HepG2 (cell line): ENCODE measurements at regions not wholly inside any gene's neighbourhood (a gene's known extent, or its start where the extent isn't known, plus 50 kb on each side); places are given as distances from the start of the nearest gene placed in this dataset.

Experiments used
- ATF3 ChIP-seq: sonication (generic); formaldehyde crosslinking; IDR thresholded peaks from 2 replicates; pipeline ENCODE4 v1.4.0; 2020; ENCODE audit warnings: missing genetic modification reagents
- FOXJ3 ChIP-seq: sonication (generic); formaldehyde crosslinking; IDR thresholded peaks from 2 replicates; pipeline ENCODE4 v1.4.0; 2020; ENCODE audit warnings: missing genetic modification reagents, mild to moderate bottlenecking, borderline replicate concordance
- GTF3A ChIP-seq: sonication (generic); formaldehyde crosslinking; conservative IDR thresholded peaks from 2 replicates; pipeline ENCODE4 v1.4.0; 2020; ENCODE audit warnings: mild to moderate bottlenecking, missing genetic modification reagents
- MAFK ChIP-seq, 2 experiments: IDR thresholded peaks in 1 of 2; conservative IDR thresholded peaks in 1 of 2; 2 replicates each; pipeline ENCODE4 v1.6.1; 2011; ENCODE audit warnings: improper control_type of control experiment in 2 of 2, low read length in 2 of 2
- NFE2L2 ChIP-seq: fragments of 150-350 bp; IDR thresholded peaks from 2 replicates; pipeline ENCODE4 v1.6.1; 2014; ENCODE audit warnings: low read length
- RFX3 ChIP-seq: IDR thresholded peaks from 2 replicates; pipeline ENCODE4 v1.6.1; 2016; ENCODE audit warnings: missing biosample characterization, missing genetic modification reagents
- RXRA ChIP-seq: sonication (generic); formaldehyde crosslinking; IDR thresholded peaks from 2 replicates; pipeline ENCODE4 v1.5.1; 2020; ENCODE audit warnings: missing genetic modification reagents
- SIN3B ChIP-seq: fragments of 150-350 bp; IDR thresholded peaks from 2 replicates; pipeline ENCODE4 v1.6.1; 2014; ENCODE audit warnings: low read length
- SRSF4 ChIP-seq: fragments of 200-400 bp; formaldehyde crosslinking; IDR thresholded peaks from one replicate; pipeline ENCODE4 v1.6.1; 2018; ENCODE audit warnings: mild to moderate bottlenecking, low read depth, low read length, moderate library complexity; ENCODE audit not compliant: poor library complexity, severe bottlenecking
- ZMAT3 ChIP-seq: sonication (generic); formaldehyde crosslinking; conservative IDR thresholded peaks from 2 replicates; pipeline ENCODE4 v1.7.0; 2021; ENCODE audit warnings: missing genetic modification reagents
- ZNF10 ChIP-seq: sonication (generic); formaldehyde crosslinking; IDR thresholded peaks from 2 replicates; pipeline ENCODE4 v1.4.0; 2020; ENCODE audit warnings: mild to moderate bottlenecking, low read depth, missing genetic modification reagents, borderline replicate concordance
- ZNF101 ChIP-seq: sonication (generic); formaldehyde crosslinking; IDR thresholded peaks from 2 replicates; pipeline ENCODE4 v1.4.0; 2020; ENCODE audit warnings: mild to moderate bottlenecking, low read depth, missing genetic modification reagents, borderline replicate concordance
- ZNF343 ChIP-seq: sonication (generic); formaldehyde crosslinking; IDR thresholded peaks from 2 replicates; pipeline ENCODE4 v1.4.0; 2020; ENCODE audit warnings: mild to moderate bottlenecking, missing genetic modification reagents
- ZNF431 ChIP-seq: sonication (generic); formaldehyde crosslinking; IDR thresholded peaks from 2 replicates; pipeline ENCODE4 v1.9.0; 2022; ENCODE audit warnings: missing genetic modification reagents, low read depth, mild to moderate bottlenecking, borderline replicate concordance
- ZNF557 ChIP-seq: sonication (generic); formaldehyde crosslinking; IDR thresholded peaks from 2 replicates; pipeline ENCODE4 v1.4.0; 2020; ENCODE audit warnings: missing genetic modification reagents
- ZNF614 ChIP-seq: IDR thresholded peaks from 2 replicates; pipeline ENCODE4 v1.6.1; 2018; ENCODE audit warnings: missing biosample characterization, missing genetic modification reagents, inconsistent platforms, borderline replicate concordance
- ZNF629 ChIP-seq: sonication (generic); formaldehyde crosslinking; conservative IDR thresholded peaks from 2 replicates; pipeline ENCODE4 v1.5.0; 2020; ENCODE audit warnings: missing genetic modification reagents
- ZNF75D ChIP-seq: sonication (generic); formaldehyde crosslinking; IDR thresholded peaks from 2 replicates; pipeline ENCODE4 v1.8.1; 2023; ENCODE audit warnings: missing genetic modification reagents, mild to moderate bottlenecking, borderline replicate concordance
- ZNF770 ChIP-seq: sonication (generic); formaldehyde crosslinking; IDR thresholded peaks from 2 replicates; pipeline ENCODE4 v1.5.0; 2020; ENCODE audit warnings: mild to moderate bottlenecking, missing genetic modification reagents
- TF ChIP-seq, protein P1 (sequence below): sonication (generic); formaldehyde crosslinking; IDR thresholded peaks from 2 replicates; pipeline ENCODE4 v1.8.0; 2022; ENCODE audit warnings: missing genetic modification reagents, low read depth, mild to moderate bottlenecking, borderline replicate concordance
- TF ChIP-seq, protein P2 (sequence below): sonication (generic); formaldehyde crosslinking; IDR thresholded peaks from 2 replicates; pipeline ENCODE4 v1.9.0; 2021; ENCODE audit warnings: mild to moderate bottlenecking, missing genetic modification reagents

- TF ChIP-seq, protein P1, sequence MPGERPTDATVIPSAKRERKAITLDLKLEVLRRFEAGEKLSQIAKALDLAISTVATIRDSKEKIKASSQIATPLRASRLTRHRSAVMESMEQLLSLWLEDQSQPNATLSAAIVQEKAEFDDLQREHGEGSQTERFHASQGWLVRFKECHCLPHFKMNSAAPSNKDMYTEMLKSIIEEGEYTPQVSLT (CRISPR knock-in tag) = no peak
- TF ChIP-seq, protein P2, sequence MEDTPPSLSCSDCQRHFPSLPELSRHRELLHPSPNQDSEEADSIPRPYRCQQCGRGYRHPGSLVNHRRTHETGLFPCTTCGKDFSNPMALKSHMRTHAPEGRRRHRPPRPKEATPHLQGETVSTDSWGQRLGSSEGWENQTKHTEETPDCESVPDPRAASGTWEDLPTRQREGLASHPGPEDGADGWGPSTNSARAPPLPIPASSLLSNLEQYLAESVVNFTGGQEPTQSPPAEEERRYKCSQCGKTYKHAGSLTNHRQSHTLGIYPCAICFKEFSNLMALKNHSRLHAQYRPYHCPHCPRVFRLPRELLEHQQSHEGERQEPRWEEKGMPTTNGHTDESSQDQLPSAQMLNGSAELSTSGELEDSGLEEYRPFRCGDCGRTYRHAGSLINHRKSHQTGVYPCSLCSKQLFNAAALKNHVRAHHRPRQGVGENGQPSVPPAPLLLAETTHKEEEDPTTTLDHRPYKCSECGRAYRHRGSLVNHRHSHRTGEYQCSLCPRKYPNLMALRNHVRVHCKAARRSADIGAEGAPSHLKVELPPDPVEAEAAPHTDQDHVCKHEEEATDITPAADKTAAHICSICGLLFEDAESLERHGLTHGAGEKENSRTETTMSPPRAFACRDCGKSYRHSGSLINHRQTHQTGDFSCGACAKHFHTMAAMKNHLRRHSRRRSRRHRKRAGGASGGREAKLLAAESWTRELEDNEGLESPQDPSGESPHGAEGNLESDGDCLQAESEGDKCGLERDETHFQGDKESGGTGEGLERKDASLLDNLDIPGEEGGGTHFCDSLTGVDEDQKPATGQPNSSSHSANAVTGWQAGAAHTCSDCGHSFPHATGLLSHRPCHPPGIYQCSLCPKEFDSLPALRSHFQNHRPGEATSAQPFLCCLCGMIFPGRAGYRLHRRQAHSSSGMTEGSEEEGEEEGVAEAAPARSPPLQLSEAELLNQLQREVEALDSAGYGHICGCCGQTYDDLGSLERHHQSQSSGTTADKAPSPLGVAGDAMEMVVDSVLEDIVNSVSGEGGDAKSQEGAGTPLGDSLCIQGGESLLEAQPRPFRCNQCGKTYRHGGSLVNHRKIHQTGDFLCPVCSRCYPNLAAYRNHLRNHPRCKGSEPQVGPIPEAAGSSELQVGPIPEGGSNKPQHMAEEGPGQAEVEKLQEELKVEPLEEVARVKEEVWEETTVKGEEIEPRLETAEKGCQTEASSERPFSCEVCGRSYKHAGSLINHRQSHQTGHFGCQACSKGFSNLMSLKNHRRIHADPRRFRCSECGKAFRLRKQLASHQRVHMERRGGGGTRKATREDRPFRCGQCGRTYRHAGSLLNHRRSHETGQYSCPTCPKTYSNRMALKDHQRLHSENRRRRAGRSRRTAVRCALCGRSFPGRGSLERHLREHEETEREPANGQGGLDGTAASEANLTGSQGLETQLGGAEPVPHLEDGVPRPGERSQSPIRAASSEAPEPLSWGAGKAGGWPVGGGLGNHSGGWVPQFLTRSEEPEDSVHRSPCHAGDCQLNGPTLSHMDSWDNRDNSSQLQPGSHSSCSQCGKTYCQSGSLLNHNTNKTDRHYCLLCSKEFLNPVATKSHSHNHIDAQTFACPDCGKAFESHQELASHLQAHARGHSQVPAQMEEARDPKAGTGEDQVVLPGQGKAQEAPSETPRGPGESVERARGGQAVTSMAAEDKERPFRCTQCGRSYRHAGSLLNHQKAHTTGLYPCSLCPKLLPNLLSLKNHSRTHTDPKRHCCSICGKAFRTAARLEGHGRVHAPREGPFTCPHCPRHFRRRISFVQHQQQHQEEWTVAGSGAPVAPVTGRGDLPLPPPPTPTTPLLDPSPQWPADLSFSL = no peak
- TF ChIP-seq ZNF557 (CRISPR knock-in tag) = no peak
- 0 out of 2 replicates have a peak, but pooled peaks have one; percentile 30 for TF ChIP-seq ATF3 (CRISPR knock-in tag)
- TF ChIP-seq SIN3B = no peak
- no peak for TF ChIP-seq GTF3A (CRISPR knock-in tag)
- no peak for TF ChIP-seq RXRA
- no peak for TF ChIP-seq RFX3 (CRISPR knock-in tag)
- no peak for TF ChIP-seq ZNF75D
- 0 out of 4 replicates have a peak, but pooled peaks of 1 of the 2 experiments have one; percentile 7 for TF ChIP-seq MAFK (conservative IDR thresholded peaks at IDR 0.05 in 1 of 2, IDR thresholded peaks at IDR 0.05 in 1 of 2; ENCODE audit: low read length in 2 of 2)
- no peak for TF ChIP-seq ZNF614 (CRISPR knock-in tag)
- TF ChIP-seq ZNF629 = no peak
- TF ChIP-seq ZNF10 (CRISPR knock-in tag) = no peak
- peak; percentile 27; the same call in 1 of the 2 replicates for TF ChIP-seq NFE2L2
- TF ChIP-seq FOXJ3 (CRISPR knock-in tag) = no peak
- TF ChIP-seq ZNF343 (CRISPR knock-in tag) = no peak
- TF ChIP-seq ZNF770 = no peak
- TF ChIP-seq SRSF4 = no peak
- TF ChIP-seq ZNF101 = no peak
- TF ChIP-seq ZMAT3 (CRISPR knock-in tag) = no peak
- no peak for TF ChIP-seq ZNF431 (CRISPR knock-in tag)
Observed at GRCh38 chr11:86743223-86744118, 56.9 kb upstream of the PRSS23 start (continued).
